GM18858 (cell line): ENCODE measurements at regions not wholly inside any gene's neighbourhood (a gene's known extent, or its start where the extent isn't known, plus 50 kb on each side); places are given as distances from the start of the nearest gene placed in this dataset.
A peak's percentile ranks its signal among the peaks of the same experiment; 100 is the strongest.

Experiments
- ATAC-seq: cut with Tn5 transposase; IDR thresholded peaks from one replicate; pipeline ENCODE4 v1.9.1; 2021; ENCODE audit not compliant: unreplicated experiment

DNA sequence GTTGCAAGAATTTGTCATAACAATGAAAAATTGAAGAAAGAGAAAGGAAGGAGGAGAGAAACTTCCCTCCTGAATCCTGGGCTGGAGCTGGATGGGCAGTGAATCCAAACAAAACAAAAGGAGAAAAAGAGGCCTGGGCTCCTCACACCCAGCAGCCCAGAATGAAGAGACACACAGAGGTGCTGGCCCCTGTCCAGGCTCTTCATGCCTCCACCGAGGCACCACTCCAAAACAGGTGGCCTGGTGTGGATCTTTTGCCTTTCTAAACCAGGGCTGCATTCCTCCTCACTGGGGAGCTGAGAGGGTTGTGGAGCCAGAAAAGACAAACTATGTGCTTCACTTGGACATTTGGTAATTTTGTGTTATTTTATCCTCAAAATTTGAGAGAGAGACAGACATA, 76.0 kb downstream of the FAM124B start:
- ATAC-seq: no peak

DNA sequence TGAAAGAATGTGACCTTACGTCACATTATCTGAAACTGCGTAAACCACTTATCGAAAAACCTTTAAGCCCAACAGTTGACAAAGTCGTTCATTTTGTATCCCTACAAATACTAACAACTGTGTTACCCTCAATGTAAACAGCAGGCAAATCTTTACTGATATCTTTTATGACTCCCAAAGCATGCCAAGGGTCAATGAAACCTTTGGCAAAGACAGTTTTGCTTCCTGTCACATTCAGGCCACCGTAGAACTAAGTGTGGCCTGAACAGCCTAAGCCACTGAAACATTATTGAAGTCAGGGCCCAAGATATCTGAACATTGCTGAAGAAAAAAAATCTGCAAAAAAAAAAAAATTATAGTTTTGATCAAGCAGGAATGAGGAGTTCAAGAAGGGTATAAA, 77.3 kb downstream of the FAM124B start:
- ATAC-seq: no peak

DNA sequence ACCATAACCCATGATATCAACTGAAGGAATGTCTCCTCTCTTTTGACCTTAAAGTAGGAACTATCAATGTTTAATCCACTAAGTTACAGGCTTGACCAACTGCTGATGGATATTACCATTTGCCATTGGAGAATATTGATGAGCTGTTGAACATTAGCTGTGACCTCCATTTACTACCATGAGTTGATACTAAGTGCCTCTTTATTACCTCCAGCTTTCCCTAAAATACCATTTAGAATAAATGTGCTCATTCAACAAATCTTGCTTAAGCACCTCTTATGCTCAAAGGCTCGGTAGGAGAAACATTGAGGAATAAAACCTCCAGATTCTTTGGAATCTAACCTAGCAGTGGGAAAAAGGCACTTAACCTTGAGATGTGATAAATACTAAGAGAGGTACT, 81.2 kb downstream of the FAM124B start:
- no peak for ATAC-seq

DNA sequence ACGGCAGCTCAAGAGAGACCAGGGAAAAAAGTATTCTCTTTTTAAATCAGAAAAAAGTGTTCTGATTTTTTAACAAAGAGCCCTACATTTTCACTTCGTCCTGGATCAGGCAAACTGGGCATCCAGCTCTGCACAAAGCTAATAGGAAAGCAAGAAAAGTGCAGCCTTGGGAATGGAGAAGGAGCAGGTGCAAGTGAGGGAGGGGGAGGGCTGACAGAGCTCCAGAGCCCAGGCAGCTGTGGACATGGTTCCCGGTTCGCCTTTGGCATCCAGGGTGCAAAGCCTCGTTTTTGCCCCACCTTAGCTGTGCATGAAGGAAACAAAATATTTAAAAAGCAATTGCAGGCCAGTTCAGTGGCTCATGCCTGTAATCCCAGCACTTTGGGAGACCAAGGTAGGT, 82.2 kb downstream of the FAM124B start:
- ATAC-seq: no peak

GRCh38 chr2:224312741-224313140, 89.2 kb downstream of the FAM124B start:
- ATAC-seq: no peak

DNA sequence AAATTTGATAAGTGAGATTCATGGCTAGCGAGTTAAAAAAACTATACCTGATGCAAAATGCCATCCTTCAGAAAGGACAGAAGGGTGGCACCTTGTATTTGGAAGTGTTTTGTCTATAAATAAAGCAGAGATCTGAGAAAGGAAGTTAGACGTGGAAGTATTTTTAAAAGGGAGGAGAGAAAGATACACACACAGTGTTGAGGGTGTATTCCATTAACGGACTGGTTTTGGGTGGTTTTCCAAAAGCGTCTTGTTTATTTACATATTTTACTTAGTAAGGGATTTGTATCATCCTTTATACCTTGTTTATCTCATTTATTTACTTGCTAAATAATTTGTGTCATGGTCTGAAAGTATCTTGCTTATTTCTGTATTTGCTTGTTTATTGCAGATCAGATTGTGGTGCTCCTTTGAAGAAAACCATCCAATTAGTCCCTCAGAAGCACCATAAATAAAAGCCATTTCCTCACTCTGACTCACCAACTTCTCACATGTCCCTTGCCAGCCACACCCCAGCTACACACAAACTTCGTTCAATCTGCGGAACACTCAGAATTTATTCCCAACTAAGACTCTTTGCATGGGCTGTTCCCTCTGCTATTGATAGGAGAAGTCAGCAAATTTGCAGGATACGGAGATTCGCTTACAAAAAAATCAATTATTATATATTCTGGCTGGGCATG, 90.8 kb downstream of the FAM124B start:
- no peak for ATAC-seq

DNA sequence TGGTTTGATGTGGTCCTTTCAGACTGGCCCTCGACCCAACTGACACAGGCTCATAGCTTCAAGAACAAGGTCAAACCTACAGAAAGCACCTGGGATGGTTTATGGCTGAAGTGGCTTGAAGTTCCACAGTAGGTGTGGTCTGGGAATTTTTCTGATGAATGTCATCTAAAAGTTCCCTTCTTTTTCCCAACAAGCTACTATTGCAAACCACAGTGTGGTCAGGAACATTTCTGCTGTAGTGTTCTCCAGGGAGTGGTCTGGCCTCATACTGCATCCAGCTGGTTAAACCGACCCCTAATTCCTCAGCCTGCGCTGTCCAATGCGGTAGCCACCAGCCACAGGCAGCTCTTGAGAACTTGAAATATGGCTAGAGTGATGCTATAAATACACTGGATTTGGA, 92.7 kb downstream of the FAM124B start:
- ATAC-seq: no peak

DNA sequence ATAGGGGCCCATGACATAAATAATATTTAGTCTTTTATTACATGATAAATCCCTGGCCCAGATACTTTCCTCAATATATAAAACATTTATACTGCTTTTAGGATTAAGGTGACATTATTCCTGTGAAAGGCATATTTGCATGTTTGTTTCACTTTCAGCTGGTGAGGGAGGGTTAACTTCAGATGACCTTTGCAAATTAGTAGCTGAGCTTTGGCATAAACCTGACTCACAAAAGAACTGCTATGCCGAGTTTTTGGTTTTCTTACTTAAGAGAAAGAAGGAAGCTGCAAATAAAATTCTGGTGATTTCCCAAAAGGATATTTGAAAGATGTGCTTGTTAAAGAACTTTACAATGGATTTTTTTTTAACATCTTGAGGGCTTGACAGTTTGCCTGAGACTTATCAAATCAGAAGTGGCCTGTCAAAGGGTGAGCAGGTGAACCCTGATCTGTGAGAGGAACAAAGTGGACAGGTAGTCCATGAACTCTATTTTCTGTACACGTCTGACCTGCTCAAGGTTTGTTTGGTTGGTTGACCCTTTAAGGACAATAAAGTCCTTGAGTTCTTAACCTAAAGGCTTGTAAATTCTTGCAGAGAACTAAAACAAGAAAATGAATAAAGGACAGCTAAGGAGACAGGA, 93.5 kb downstream of the FAM124B start:
- peak; percentile 95 for ATAC-seq

DNA sequence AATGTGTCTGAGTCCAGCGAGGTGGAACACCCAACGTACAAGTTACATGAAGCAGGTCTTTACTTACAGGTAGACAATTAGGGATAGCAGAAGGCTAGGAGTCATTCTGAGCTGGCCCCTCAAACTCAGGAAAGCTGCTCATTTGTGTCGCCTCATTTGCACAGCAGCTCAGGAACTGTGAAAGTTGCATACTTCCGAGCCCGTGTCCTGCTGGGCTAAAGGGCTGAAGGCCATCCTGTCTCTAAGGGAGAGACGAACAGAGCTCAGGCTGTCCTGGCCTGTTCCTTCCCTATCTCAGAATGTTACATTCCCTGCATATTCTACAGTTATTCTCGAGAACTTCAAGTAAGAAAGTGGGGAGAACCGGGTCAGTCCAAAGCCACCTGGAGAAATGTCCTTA, 99.0 kb downstream of the FAM124B start:
- no peak for ATAC-seq

- no peak for ATAC-seq
These were observed 107.9 kb downstream of the FAM124B start for GRCh38 chr2:224293976-224294375.

- ATAC-seq: no peak
These were observed 114.4 kb downstream of the FAM124B start for GRCh38 chr2:224287531-224287930.

- no peak for ATAC-seq
These were observed 115.0 kb downstream of the FAM124B start for GRCh38 chr2:224286923-224287322.

DNA sequence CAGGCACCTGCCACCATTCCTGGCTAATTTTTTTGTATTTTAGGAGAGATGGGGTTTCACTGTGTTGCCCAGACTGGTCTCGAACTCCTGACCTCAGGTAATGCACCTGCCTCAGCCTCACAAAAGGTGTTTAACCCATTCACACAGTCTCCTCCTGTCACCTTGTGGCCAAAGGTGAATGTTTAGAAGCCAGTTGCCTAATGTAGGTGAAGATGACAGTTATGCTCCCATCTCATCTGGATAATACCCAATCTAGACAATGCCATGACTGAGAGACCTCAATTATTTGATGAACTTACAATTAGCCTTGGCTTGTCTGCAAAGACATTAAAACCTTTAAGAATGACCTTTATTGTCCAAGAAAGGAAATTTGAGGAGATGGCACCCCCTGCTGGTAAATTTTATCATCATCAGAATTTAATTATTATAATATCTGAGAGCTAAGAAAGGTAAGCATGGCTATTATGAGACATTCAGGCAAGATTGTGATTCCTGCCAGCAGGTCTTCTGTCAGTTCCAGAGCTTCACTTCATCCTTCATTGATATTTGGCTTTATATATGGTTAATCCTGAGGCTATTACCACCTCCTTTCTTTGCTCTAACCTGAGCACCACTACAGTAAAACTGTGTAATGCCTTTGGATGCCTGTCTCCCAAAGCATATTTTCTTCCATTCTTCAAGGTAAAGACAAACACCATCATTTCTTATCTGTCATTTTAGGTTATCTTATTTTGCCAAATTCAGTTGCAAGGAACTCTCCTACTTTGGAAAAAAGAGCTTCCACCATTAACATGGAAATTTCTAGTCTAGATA, 117.6 kb downstream of the FAM124B start:
- no peak for ATAC-seq

DNA sequence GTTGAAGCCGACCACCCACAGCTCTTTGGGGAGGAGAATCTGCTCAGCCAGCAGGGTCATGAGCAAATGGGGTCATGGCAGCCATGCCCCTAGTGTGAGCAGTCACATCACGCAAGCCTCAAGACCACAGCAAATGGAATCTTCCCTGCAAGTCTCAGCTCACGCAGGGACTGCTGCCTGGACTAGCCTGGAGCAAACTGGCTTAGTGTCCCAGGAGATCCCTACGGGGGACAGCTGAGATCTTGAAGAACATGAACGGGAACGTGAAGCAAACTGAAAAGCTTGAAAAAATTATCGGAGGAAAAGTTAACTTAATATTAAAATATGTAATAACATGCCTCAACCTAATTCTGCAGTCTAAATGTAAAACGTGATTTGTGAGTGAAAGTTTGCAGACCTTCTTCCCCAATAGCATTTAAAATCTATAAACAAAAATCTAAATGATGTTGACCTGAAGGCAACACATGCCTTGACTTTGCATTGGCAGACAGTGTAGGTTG, 118.4 kb downstream of the FAM124B start:
- no peak for ATAC-seq

DNA sequence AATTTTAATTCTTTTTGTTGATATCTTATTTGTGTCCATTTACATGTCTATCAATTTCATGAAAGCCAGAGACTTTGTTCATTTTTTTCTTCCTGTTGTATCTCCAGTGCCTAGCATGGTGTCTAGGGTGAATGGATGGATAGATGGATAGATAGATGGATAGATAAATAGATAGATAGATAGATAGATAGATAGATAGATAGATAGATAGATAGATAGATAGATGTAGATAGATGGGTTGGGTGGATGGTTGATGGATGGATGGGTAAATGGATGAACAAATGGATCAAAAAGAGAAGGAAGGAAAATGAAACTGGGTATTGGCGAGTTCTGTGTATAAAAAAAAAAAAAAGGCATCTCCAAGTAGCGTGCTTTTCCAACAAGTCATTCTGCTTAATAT, 120.5 kb downstream of the FAM124B start:
- ATAC-seq: no peak

GRCh38 chr2:224278531-224278930, 123.4 kb downstream of the FAM124B start:
- no peak for ATAC-seq

GRCh38 chr2:224276251-224276650, 125.7 kb downstream of the FAM124B start:
- no peak for ATAC-seq

DNA sequence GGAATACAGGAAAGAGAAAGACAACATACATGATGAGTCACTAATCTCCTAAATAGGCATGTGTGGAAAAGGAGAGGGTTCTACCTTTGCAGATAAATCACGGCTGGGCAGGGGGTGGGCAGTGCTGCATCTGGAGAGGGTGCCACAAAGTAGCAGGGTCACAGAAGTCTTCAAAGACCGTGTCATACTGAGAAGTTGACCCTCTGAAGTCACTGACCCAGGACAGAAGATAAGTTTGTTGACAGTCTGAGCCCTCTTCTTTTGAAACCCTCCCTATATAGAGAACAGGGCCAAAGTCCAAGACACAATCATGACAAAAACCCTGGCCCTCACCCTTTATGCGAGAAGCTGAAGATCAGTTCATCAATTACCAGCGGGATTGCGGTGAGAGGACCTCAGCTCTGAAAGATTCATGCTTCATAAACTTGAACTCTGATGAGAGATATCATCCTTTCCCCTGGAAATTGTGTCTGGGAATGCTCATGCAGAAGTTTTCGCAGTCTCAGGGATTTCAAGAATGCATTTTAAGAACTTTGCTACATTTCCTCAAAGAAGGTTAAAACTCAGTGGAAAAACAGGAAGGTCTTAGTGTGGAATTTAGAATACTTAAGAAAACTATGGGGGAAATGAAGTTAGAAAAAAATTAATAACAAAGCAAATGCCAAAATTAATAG, 129.5 kb downstream of the FAM124B start:
- no peak for ATAC-seq

GRCh38 chr2:224271617-224272236, 130.2 kb downstream of the FAM124B start:
- ATAC-seq: no peak

DNA sequence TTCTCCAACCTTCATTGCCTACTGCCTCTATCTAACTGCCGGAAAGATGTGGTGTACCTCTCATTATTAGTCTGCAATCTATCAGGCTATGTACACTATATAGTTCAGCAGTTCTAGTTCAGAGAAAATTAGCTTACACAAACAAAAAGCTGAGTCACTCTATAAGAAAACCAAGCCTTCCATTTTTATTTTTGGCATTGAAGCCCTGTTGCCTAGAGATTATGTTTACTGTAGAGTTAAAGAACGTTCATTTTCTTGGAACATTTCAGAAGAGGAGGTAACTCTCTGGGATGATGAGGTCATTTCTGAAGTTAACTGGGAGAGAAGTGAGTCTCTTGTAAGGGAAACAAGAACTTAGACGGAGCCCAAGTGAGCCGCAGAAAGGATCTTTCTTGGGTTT, 133.5 kb downstream of the FAM124B start:
- no peak for ATAC-seq

- ATAC-seq: no peak
These were observed 137.6 kb downstream of the FAM124B start for GRCh38 chr2:224264259-224264658.
